Islet of Langerhans (tissue), 1 donor: ENCODE measurements at regions not wholly inside any gene's neighbourhood (a gene's known extent, or its start where the extent isn't known, plus 50 kb on each side); places are given as distances from the start of the nearest gene placed in this dataset.

Source experiments
- FAIRE-seq: peaks from one replicate; lab custom pipeline; 2011; peaks lifted over from hg19 to GRCh38; lab: Jason Lieb, UNC

DNA sequence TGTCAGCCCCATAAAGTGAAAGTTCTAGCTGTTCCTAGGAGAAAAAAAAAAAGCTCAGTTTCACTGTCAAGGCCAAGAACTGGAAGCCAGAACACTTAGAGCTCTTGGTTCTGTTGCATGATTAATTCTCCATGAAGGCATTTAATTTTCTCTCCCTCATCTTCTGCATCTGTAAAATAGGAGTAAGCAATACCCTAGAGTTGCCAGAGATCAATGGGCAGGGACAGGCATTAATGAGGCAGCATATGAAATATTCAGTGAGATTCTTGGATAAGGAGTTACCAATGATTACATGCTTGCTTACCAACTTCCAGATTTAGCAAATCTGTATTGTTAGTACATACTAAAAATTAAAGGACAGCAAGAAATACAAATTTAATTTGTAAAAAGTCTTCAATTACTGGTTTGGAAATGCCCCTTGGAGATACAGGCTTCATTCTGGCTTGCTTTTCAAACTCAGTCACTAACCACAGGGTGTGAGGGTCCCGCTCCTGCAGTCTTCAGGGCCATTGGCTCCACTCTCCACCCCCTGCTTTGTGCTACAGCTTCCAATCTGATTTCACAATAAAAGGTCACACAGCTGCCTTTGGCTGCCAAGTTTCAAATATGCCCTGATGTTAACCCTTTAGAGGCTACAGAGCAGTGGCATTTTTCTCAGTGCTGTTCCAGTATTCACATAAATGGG is 624.6 kb downstream of the BNC2 start:
- no peak for FAIRE-seq

GRCh38 chr9:16246785-16247184 is 623.7 kb downstream of the BNC2 start:
- FAIRE-seq = no peak

DNA sequence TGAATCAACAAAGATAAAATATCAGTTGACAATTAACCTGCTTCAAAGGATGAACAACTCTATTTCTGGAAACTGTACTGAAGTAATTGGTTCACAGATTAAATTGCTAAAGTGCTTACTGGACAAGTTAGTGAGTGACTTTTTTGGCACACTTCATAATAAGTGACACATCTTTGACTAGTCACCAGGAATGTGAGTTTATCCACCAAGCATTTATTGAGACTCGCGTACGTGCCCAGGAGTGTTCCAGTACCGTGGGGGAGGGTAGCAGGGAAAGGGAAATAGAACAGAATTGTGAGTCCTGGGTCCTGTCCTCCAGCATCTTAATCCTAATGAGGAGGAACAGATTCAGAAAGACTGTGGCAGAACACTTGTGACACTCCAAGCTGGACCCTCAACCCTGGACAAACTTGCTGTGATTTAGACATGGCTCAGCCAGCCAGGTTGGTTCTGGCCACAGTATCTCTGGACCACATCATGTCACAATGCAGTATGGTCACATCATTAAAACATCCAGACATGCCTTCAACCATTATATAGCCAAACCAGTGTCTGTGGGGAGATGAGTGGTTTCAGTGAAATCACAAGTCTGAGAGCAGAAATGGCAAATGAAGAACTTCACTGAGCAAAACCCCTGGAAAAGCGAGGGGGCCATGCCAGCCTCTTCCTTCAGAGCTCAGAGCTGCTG is 623.1 kb downstream of the BNC2 start:
- FAIRE-seq = no peak

DNA sequence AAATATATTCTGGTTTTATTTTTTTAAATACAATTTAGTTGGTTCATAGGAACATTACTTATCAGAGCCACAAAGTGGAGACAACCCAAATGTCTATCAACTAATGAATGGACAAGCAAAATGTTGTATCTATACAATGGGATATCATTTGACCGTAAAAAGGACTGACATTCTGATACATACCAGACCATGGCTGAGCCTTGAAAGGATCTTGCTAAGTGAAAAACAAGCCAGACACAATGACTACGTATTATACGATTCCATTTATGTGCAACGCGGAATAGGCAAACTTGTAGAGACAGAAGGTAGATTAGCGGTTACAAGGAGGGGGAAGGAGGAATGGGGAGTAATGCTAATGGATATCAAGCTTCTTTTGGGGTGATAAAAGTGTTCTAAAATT is 621.6 kb downstream of the BNC2 start:
- FAIRE-seq = no peak

GRCh38 chr9:16252616-16253015 is 617.9 kb downstream of the BNC2 start:
- no peak for FAIRE-seq

DNA sequence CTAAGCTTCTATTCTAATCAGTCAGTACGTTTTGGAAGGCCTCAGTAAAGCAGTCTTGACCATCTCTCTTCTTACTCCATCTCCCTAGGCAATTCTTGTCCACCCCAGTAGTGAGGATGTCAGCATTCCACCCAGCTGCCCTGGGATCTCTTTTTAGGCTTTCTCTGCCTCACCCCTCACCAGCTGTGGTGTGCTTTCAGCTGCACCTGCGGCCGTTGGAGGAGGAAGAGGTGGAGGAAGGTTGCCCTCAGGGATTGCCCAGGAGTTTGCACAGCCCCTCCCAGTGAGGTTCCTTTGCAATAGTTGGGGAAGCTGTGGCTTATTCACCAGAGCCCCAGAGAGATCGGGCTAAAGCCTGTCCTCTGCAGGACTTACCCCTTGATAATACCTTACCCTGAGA is 615.8 kb downstream of the BNC2 start:
- no peak for FAIRE-seq

- FAIRE-seq = no peak
Observed at GRCh38 chr9:16255217-16255616, 615.3 kb downstream of the BNC2 start.

- no peak for FAIRE-seq
Observed at GRCh38 chr9:16257604-16258003, 612.9 kb downstream of the BNC2 start.

- FAIRE-seq = no peak
Observed at GRCh38 chr9:16258191-16258590, 612.3 kb downstream of the BNC2 start.

- no peak for FAIRE-seq
Observed at GRCh38 chr9:16258708-16259107, 611.8 kb downstream of the BNC2 start.

DNA sequence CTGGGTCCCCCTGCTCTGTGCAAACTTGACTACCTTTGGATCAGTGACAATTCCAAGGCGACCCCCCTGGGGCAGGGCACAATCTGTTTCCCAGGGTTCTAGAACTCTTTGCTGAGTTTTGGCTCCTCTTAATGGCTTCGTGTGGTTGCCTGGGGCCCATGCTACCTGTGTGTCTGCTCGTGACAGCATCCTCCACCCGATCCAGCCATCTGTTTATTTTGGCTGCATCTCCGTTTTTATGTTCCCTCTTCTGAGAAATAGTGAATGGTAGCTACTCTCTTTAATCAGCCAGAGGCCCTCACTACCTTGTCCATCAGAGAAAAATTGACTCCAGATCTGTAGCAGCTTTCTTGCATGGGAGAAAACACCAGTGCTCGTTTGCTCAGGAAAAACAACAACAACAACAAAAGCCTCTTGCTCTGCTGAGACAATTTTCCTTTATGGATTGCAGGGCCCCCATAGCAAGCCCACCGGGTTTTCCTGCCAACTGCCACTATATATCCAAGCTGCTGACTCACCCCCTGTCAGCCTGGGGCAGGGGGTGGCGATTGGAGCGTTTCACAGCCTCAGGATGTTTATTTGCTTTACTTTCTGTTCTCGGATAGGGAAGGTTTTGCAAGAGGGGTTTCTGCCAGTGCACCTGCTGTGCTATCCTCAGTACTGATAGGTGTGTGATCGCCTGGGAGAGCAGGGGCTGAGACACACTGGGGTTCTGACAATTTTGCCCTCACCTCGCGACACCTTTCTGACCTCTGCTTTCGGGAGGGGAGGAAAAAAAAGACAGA is 607.8 kb downstream of the BNC2 start:
- no peak for FAIRE-seq

DNA sequence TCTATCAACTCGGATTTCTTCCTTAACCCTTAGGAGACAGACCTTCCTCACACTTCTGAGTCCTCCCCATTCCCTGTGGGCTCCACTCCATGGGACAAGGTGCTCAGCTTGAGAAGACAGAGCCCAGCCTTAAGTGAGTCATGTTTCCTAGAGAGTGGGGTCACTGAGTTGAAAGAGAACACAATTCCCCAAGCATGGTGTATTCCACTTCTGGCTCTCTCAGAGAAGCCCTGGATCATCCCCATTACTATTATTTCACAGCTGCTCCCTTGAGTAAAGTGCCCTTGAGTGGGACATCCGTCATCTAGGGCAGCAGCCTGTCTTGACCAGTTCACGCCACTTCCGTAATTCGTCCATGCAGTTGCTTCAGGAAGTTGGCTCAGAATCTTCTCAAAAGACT is 604.8 kb downstream of the BNC2 start:
- FAIRE-seq = no peak

GRCh38 chr9:16266648-16267276 is 603.7 kb downstream of the BNC2 start:
- FAIRE-seq = no peak

GRCh38 chr9:16267281-16268066 is 603.0 kb downstream of the BNC2 start:
- FAIRE-seq = peak; percentile 81

- FAIRE-seq = no peak
Observed at GRCh38 chr9:16268067-16268881, 602.2 kb downstream of the BNC2 start.

- FAIRE-seq = no peak
Observed at GRCh38 chr9:16271967-16272366, 598.5 kb downstream of the BNC2 start.

GRCh38 chr9:16272776-16273175 is 597.7 kb downstream of the BNC2 start:
- FAIRE-seq = no peak

DNA sequence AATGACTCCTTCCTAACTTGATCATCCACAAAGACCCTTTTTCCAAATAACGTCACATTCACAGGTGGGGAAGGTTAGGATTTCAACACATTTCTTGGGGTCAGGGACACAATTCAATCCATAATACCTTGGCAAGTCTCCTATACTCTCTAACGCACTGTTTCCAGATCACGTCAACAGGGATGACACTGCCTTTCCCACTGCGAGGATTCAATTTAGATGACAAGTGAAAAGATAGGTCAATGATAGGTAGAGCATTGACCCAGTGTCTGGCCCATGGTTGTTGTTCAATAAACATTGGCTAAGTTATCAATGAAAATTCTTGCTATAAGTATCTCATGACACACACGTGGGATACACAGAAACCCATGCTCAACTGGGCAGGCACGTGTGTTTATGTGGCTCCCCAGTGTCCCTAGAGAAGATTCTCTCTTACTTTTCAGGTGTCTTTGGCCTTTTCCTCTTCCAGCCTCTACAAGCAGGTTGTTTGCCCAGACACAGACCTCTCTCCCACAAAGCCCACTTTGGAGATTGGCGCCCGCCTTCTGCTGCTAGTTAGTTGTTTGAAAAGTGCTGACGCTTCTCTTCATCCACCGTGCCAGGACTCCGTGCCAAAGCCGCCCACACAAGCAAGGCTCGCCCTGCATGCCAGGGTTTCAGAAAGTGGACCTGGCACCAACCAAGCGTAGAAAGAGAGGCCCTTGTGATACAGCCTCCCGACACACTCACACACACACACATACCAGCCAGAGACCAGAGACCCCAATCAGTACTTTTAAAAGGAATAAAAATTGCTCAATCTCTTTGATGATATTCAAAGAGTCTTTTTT is 594.5 kb downstream of the BNC2 start:
- no peak for FAIRE-seq

DNA sequence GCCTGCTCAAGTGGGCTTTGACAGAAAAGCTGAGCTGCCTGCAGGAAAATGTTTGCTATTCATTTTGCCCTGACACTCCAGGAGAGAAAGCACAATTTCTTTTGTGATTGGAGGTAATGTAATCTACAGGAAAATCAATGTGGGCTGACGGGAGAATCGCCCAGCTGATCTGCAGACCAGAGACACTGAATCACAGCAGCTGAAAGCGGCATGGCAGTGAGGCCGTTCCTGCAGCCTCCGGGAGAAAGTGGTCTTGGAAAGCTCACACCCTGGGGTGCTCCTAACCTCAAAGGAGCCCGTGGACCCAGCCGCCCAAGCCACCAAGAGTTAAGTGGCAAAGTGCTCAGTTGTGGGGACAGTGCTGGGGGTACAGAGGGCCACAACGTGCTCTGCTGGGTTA is 593.6 kb downstream of the BNC2 start:
- FAIRE-seq = no peak

GRCh38 chr9:16277471-16277960 is 593.0 kb downstream of the BNC2 start:
- FAIRE-seq = no peak
